SK-N-SH treated with all-trans-retinoic acid at 6 μM for 48 hours (cell line): ENCODE measurements at regions not wholly inside any gene's neighbourhood (a gene's known extent, or its start where the extent isn't known, plus 50 kb on each side); places are given as distances from the start of the nearest gene placed in this dataset.

Experiments used
- ATAC-seq: fragments of 200-7000 bp; cut with Tn5 transposase; 3 replicates; pipeline ENCODE4 v1.9.1; 2020; ENCODE audit warnings: mild to moderate bottlenecking, moderate library complexity
- ARNTL ChIP-seq: fragments of 450-650 bp; formaldehyde crosslinking; IDR thresholded peaks from 2 replicates; pipeline ENCODE4 v1.5.0; 2020; ENCODE audit warnings: low read depth, mild to moderate bottlenecking, moderate library complexity, borderline replicate concordance
- BACH2 ChIP-seq: fragments of 250-450 bp; sonication (Bioruptor Pico); IDR thresholded peaks from 2 replicates; pipeline ENCODE4 v1.9.0; 2021; ENCODE audit warnings: mild to moderate bottlenecking, borderline replicate concordance
- CSDC2 ChIP-seq: fragments of 250-450 bp; sonication (Bioruptor Pico); IDR thresholded peaks from 2 replicates; pipeline ENCODE4 v1.5.0; 2020; ENCODE audit warnings: mild to moderate bottlenecking, moderate library complexity
- CSRNP3 ChIP-seq: fragments of 250-450 bp; sonication (Bioruptor Pico); IDR thresholded peaks from 2 replicates; pipeline ENCODE4 v1.5.1; 2021; ENCODE audit warnings: mild to moderate bottlenecking, moderate library complexity
- ESRRG ChIP-seq: fragments of 250-450 bp; sonication (Bioruptor Pico); IDR thresholded peaks from 2 replicates; pipeline ENCODE4 v1.6.1; 2021; ENCODE audit warnings: mild to moderate bottlenecking
- ISL1 ChIP-seq: fragments of 250-450 bp; sonication (Bioruptor Pico); IDR thresholded peaks from 2 replicates; pipeline ENCODE4 v2.1.2; 2022; ENCODE audit warnings: mild to moderate bottlenecking, moderate library complexity
- OSR1 ChIP-seq: fragments of 250-450 bp; sonication (Bioruptor Pico); IDR thresholded peaks from 2 replicates; pipeline ENCODE4 v1.8.0; 2022; ENCODE audit warnings: moderate library complexity, mild to moderate bottlenecking, inconsistent platforms
- PPARA ChIP-seq: fragments of 250-450 bp; sonication (Bioruptor Pico); IDR thresholded peaks from 2 replicates; pipeline ENCODE4 v1.5.0; 2020; ENCODE audit warnings: mild to moderate bottlenecking, borderline replicate concordance
- RARB ChIP-seq: fragments of 250-450 bp; sonication (Bioruptor Pico); IDR thresholded peaks from 2 replicates; pipeline ENCODE4 v1.8.0; 2021; ENCODE audit warnings: mild to moderate bottlenecking, moderate library complexity
- SNAI2 ChIP-seq: fragments of 250-450 bp; sonication (Bioruptor Pico); IDR thresholded peaks from 2 replicates; pipeline ENCODE4 v1.5.0; 2020; ENCODE audit warnings: mild to moderate bottlenecking, moderate library complexity
- TCF4 ChIP-seq: fragments of 250-450 bp; sonication (Bioruptor Pico); IDR thresholded peaks from 2 replicates; pipeline ENCODE4 v1.8.0; 2021; ENCODE audit warnings: mild to moderate bottlenecking, moderate library complexity, borderline replicate concordance
- TOX ChIP-seq: fragments of 250-450 bp; sonication (Bioruptor Pico); IDR thresholded peaks from 2 replicates; pipeline ENCODE4 v1.8.0; 2021; ENCODE audit warnings: mild to moderate bottlenecking, moderate library complexity, borderline replicate concordance
- TSHZ2 ChIP-seq: fragments of 250-450 bp; sonication (Bioruptor Pico); IDR thresholded peaks from 2 replicates; pipeline ENCODE4 v1.5.0; 2020; ENCODE audit warnings: mild to moderate bottlenecking, moderate library complexity
- ZC3H10 ChIP-seq: fragments of 250-450 bp; sonication (Bioruptor Pico); IDR thresholded peaks from 2 replicates; pipeline ENCODE4 v1.5.1; 2021; ENCODE audit warnings: mild to moderate bottlenecking, moderate library complexity
- ZFP3 ChIP-seq: fragments of 250-450 bp; sonication (Bioruptor Pico); IDR thresholded peaks from 2 replicates; pipeline ENCODE4 v1.5.0; 2020; ENCODE audit warnings: mild to moderate bottlenecking, moderate library complexity
- ZFP30 ChIP-seq: fragments of 450-650 bp; formaldehyde crosslinking; IDR thresholded peaks from 2 replicates; pipeline ENCODE4 v1.5.0; 2022; ENCODE audit warnings: mild to moderate bottlenecking, moderate library complexity
- ZNF565 ChIP-seq: fragments of 450-650 bp; formaldehyde crosslinking; conservative IDR thresholded peaks from 2 replicates; pipeline ENCODE4 v1.5.0; 2020; ENCODE audit warnings: low read depth, mild to moderate bottlenecking, moderate library complexity
- ZNF70 ChIP-seq: fragments of 450-650 bp; formaldehyde crosslinking; IDR thresholded peaks from 2 replicates; pipeline ENCODE4 v1.5.0; 2020; ENCODE audit warnings: mild to moderate bottlenecking, moderate library complexity
- ZNF8 ChIP-seq: fragments of 450-650 bp; formaldehyde crosslinking; IDR thresholded peaks from 2 replicates; pipeline ENCODE4 v1.5.0; 2020; ENCODE audit warnings: mild to moderate bottlenecking, moderate library complexity
- TF ChIP-seq, protein P1 (sequence below): fragments of 250-450 bp; sonication (Bioruptor Pico); IDR thresholded peaks from 2 replicates; pipeline ENCODE4 v1.8.0; 2020; ENCODE audit warnings: mild to moderate bottlenecking, moderate library complexity, borderline replicate concordance
- TF ChIP-seq, protein P2 (sequence below): fragments of 250-450 bp; sonication (Bioruptor Pico); IDR thresholded peaks from 2 replicates; pipeline ENCODE4 v1.8.0; 2021; ENCODE audit warnings: low read depth, mild to moderate bottlenecking, moderate library complexity, borderline replicate concordance
- TF ChIP-seq, protein P3 (sequence below): fragments of 250-450 bp; sonication (Bioruptor Pico); IDR thresholded peaks from 2 replicates; pipeline ENCODE4 v1.5.1; 2020; ENCODE audit warnings: low read depth, mild to moderate bottlenecking, moderate library complexity

- TF ChIP-seq TSHZ2 (CRISPR knock-in tag) (no peak), ZFP3 (CRISPR knock-in tag) (no peak), PPARA (no peak), ZNF565 (CRISPR knock-in tag) (no peak), TCF4 (CRISPR knock-in tag) (no peak), ZNF70 (CRISPR knock-in tag) (no peak), CSDC2 (CRISPR knock-in tag) (no peak), ZC3H10 (CRISPR knock-in tag) (no peak), ZNF8 (no peak), RARB (CRISPR knock-in tag) (no peak), OSR1 (CRISPR knock-in tag) (no peak), ZFP30 (CRISPR knock-in tag) (no peak), ESRRG (no peak), TOX (CRISPR knock-in tag) (no peak)
- TF ChIP-seq, protein P1, sequence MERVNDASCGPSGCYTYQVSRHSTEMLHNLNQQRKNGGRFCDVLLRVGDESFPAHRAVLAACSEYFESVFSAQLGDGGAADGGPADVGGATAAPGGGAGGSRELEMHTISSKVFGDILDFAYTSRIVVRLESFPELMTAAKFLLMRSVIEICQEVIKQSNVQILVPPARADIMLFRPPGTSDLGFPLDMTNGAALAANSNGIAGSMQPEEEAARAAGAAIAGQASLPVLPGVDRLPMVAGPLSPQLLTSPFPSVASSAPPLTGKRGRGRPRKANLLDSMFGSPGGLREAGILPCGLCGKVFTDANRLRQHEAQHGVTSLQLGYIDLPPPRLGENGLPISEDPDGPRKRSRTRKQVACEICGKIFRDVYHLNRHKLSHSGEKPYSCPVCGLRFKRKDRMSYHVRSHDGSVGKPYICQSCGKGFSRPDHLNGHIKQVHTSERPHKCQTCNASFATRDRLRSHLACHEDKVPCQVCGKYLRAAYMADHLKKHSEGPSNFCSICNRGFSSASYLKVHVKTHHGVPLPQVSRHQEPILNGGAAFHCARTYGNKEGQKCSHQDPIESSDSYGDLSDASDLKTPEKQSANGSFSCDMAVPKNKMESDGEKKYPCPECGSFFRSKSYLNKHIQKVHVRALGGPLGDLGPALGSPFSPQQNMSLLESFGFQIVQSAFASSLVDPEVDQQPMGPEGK (CRISPR knock-in tag) = no peak
- TF ChIP-seq, all 23 proteins: peak for 0
- ATAC-seq = no peak
Observed at GRCh38 chrX:69082753-69083150, 82.5 kb downstream of the PJA1 start.

GRCh38 chrX:69082055-69082752, 83.0 kb downstream of the PJA1 start:
- TF ChIP-seq ZNF70 (CRISPR knock-in tag) = no peak
- no peak for TF ChIP-seq CSRNP3 (CRISPR knock-in tag)
- TF ChIP-seq, protein P2, sequence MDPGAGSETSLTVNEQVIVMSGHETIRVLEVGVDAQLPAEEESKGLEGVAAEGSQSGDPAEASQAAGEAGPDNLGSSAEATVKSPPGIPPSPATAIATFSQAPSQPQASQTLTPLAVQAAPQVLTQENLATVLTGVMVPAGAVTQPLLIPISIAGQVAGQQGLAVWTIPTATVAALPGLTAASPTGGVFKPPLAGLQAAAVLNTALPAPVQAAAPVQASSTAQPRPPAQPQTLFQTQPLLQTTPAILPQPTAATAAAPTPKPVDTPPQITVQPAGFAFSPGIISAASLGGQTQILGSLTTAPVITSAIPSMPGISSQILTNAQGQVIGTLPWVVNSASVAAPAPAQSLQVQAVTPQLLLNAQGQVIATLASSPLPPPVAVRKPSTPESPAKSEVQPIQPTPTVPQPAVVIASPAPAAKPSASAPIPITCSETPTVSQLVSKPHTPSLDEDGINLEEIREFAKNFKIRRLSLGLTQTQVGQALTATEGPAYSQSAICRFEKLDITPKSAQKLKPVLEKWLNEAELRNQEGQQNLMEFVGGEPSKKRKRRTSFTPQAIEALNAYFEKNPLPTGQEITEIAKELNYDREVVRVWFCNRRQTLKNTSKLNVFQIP (CRISPR knock-in tag) = no peak
- TF ChIP-seq ZFP3 (CRISPR knock-in tag) = no peak
- TF ChIP-seq TSHZ2 (CRISPR knock-in tag) = no peak
- no peak for TF ChIP-seq ZNF565 (CRISPR knock-in tag)
- no peak for TF ChIP-seq OSR1 (CRISPR knock-in tag)
- no peak for TF ChIP-seq PPARA
- TF ChIP-seq BACH2 = no peak
- TF ChIP-seq ZNF8 = no peak
- TF ChIP-seq ISL1 (CRISPR knock-in tag) = no peak
- TF ChIP-seq ZC3H10 (CRISPR knock-in tag) = no peak
- TF ChIP-seq, protein P3, sequence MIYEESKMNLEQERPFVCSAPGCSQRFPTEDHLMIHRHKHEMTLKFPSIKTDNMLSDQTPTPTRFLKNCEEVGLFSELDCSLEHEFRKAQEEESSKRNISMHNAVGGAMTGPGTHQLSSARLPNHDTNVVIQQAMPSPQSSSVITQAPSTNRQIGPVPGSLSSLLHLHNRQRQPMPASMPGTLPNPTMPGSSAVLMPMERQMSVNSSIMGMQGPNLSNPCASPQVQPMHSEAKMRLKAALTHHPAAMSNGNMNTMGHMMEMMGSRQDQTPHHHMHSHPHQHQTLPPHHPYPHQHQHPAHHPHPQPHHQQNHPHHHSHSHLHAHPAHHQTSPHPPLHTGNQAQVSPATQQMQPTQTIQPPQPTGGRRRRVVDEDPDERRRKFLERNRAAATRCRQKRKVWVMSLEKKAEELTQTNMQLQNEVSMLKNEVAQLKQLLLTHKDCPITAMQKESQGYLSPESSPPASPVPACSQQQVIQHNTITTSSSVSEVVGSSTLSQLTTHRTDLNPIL (CRISPR knock-in tag) = no peak
- TF ChIP-seq CSDC2 (CRISPR knock-in tag) = no peak
- TF ChIP-seq ZFP30 (CRISPR knock-in tag) = no peak
- no peak for TF ChIP-seq SNAI2 (CRISPR knock-in tag)
- no peak for TF ChIP-seq ESRRG
- no peak for TF ChIP-seq ARNTL (CRISPR knock-in tag)
- TF ChIP-seq TCF4 (CRISPR knock-in tag) = no peak
- ATAC-seq = no peak
